Neural cell (in vitro differentiated cells): ENCODE measurements at regions not wholly inside any gene's neighbourhood (a gene's known extent, or its start where the extent isn't known, plus 50 kb on each side); places are given as distances from the start of the nearest gene placed in this dataset.

ENCODE experiments used
- H2AFZ ChIP-seq: fragments of 200-600, 300-800 bp; sonication (generic), shearing (Covaris generic); 2 replicates; pipeline ENCODE4 v1.6.0; 2014; ENCODE audit warnings: low read depth, mild to moderate bottlenecking, antibody characterized with exemption, low read length, moderate library complexity
- H3F3A ChIP-seq: fragments of 200-600 bp; shearing (Covaris generic); 2 replicates; pipeline ENCODE4 v1.6.1; 2016; ENCODE audit warnings: mild to moderate bottlenecking, moderate library complexity, mixed read lengths, antibody characterized with exemption, low read length; ENCODE audit not compliant: insufficient read depth, poor library complexity, severe bottlenecking
- H3K27ac ChIP-seq: fragments of 200-600, 300-800 bp; sonication (generic), shearing (Covaris generic); 2 replicates; pipeline ENCODE4 v1.5.1; 2014; ENCODE audit warnings: mild to moderate bottlenecking, low read length, moderate library complexity
- H3K27me3 ChIP-seq: fragments of 300-800, 200-600 bp; sonication (generic), shearing (Covaris generic); 2 replicates; pipeline ENCODE4 v1.6.0; 2014; ENCODE audit warnings: mild to moderate bottlenecking, low read depth, low read length, moderate library complexity; ENCODE audit not compliant: insufficient read depth
- H3K36me3 ChIP-seq: fragments of 300-800, 200-600 bp; sonication (generic), shearing (Covaris generic); 2 replicates; pipeline ENCODE4 v1.5.1; 2014; ENCODE audit warnings: mild to moderate bottlenecking, antibody characterized with exemption, low read length, moderate library complexity; ENCODE audit not compliant: insufficient read depth
- H3K4me2 ChIP-seq: fragments of 300-800, 200-600 bp; sonication (generic), shearing (Covaris generic); 2 replicates; pipeline ENCODE4 v1.6.0; 2014; ENCODE audit warnings: mild to moderate bottlenecking, low read length
- H3K4me3 ChIP-seq: fragments of 300-800, 200-600 bp; sonication (generic), shearing (Covaris generic); 2 replicates; pipeline ENCODE4 v1.5.1; 2014; ENCODE audit warnings: mild to moderate bottlenecking, low read length, moderate library complexity
- H3K79me2 ChIP-seq: fragments of 200-600 bp; shearing (Covaris generic); replicated peaks from 2 replicates; pipeline ENCODE4 v1.6.0; 2014; ENCODE audit warnings: mild to moderate bottlenecking, low read length, moderate library complexity; ENCODE audit not compliant: insufficient read depth
- H3K9ac ChIP-seq: fragments of 300-800, 200-600 bp; sonication (generic), shearing (Covaris generic); 2 replicates; pipeline ENCODE4 v1.6.1; 2016; ENCODE audit warnings: mild to moderate bottlenecking, low read length, mixed read lengths
- H3K9me2 ChIP-seq: fragments of 200-600 bp; shearing (Covaris generic); 2 replicates; pipeline ENCODE4 v1.6.1; 2016; ENCODE audit warnings: mild to moderate bottlenecking, low read length, mixed read lengths; ENCODE audit not compliant: insufficient read depth
- H3K9me3 ChIP-seq: fragments of 200-600, 300-800 bp; sonication (generic), shearing (Covaris generic); 2 replicates; pipeline ENCODE4 v1.6.1; 2016; ENCODE audit warnings: mild to moderate bottlenecking, mixed run types, low read length, moderate library complexity, mixed read lengths
- H4K20me1 ChIP-seq: fragments of 200-600 bp; shearing (Covaris generic); 2 replicates; pipeline ENCODE4 v1.6.1; 2016; ENCODE audit warnings: mild to moderate bottlenecking, mixed run types; ENCODE audit not compliant: insufficient read depth
- CTCF ChIP-seq: fragments of 450-650 bp; IDR thresholded peaks from 2 replicates; pipeline ENCODE4 v1.5.1; 2014; ENCODE audit warnings: antibody characterized with exemption, mild to moderate bottlenecking, moderate library complexity; ENCODE audit not compliant: poor library complexity, severe bottlenecking
- EP300 ChIP-seq: fragments of 450-650 bp; conservative IDR thresholded peaks from 2 replicates; pipeline ENCODE4 v1.6.1; 2014; ENCODE audit warnings: antibody characterized with exemption, mild to moderate bottlenecking, moderate library complexity; ENCODE audit not compliant: poor library complexity, severe bottlenecking
- EZH2 ChIP-seq: fragments of 200-600, 300-800 bp; shearing (Covaris generic), sonication (generic); IDR thresholded peaks from 2 replicates; pipeline ENCODE4 v1.6.1; 2014; ENCODE audit warnings: antibody characterized with exemption, low read length, borderline replicate concordance, mild to moderate bottlenecking; ENCODE audit not compliant: insufficient read depth, poor library complexity, severe bottlenecking
- MXI1 ChIP-seq: fragments of 450-650 bp; conservative IDR thresholded peaks from 2 replicates; pipeline ENCODE4 v1.6.1; 2014; ENCODE audit warnings: antibody characterized with exemption, mild to moderate bottlenecking; ENCODE audit not compliant: poor library complexity, severe bottlenecking
- POLR2AphosphoS5 ChIP-seq: IDR thresholded peaks from 2 replicates; pipeline ENCODE4 v1.6.1; 2012
- RAD21 ChIP-seq: fragments of 450-650 bp; conservative IDR thresholded peaks from 2 replicates; pipeline ENCODE4 v1.6.1; 2014; ENCODE audit warnings: antibody characterized with exemption, mild to moderate bottlenecking, moderate library complexity
- REST ChIP-seq: IDR thresholded peaks from 2 replicates; pipeline ENCODE4 v1.6.1; 2012; ENCODE audit warnings: borderline replicate concordance
- SMC3 ChIP-seq: fragments of 450-650 bp; conservative IDR thresholded peaks from 2 replicates; pipeline ENCODE4 v1.6.1; 2014; ENCODE audit warnings: antibody characterized with exemption, mild to moderate bottlenecking, moderate library complexity; ENCODE audit not compliant: poor library complexity
- TAF1 ChIP-seq: IDR thresholded peaks from 2 replicates; pipeline ENCODE4 v1.6.1; 2012; ENCODE audit warnings: low read depth

- H2AFZ ChIP-seq: no peak overlapping the region
- no peaks in the 10 kb centered on the region for H3K27me3 ChIP-seq
- H3K9me3 ChIP-seq: peaks cover 5% of the 10 kb centered on the region
- H3K4me2 ChIP-seq: no peak overlapping the region
- no peak overlapping the region for H3K4me3 ChIP-seq
- H3K36me3 ChIP-seq: no peaks in the 10 kb centered on the region
- H3K27ac ChIP-seq: no peak overlapping the region
- no peaks in the 10 kb centered on the region for H4K20me1 ChIP-seq
- H3F3A ChIP-seq: no peaks in the 10 kb centered on the region
- H3K79me2 ChIP-seq: no peaks in the 10 kb centered on the region
- TF ChIP-seq CTCF (no peak), RAD21 (no peak), TAF1 (no peak), SMC3 (no peak), EZH2 (no peak), MXI1 (no peak), POLR2AphosphoS5 (no peak)
- H3K9ac ChIP-seq: no peak overlapping the region
- no peaks in the 10 kb centered on the region for H3K9me2 ChIP-seq
Observed at GRCh38 chr5:12292610-12293204, 388.5 kb upstream of the CTNND2 start.

- Histone ChIP-seq H3K9me2 (no peaks in the 10 kb centered on the region), H3K27me3 (no peaks in the 10 kb centered on the region), H3K27ac (no peak overlapping the region), H3K79me2 (no peaks in the 10 kb centered on the region), H3K4me3 (no peak overlapping the region), H2AFZ (no peak overlapping the region), H3K9ac (no peak overlapping the region), H3K9me3 (no peaks in the 10 kb centered on the region), H3F3A (no peaks in the 10 kb centered on the region), H3K36me3 (no peaks in the 10 kb centered on the region), H3K4me2 (no peak overlapping the region), H4K20me1 (no peaks in the 10 kb centered on the region)
- TF ChIP-seq POLR2AphosphoS5 (no peak), CTCF (no peak), REST (no peak), EP300 (no peak), TAF1 (no peak), RAD21 (no peak)
Observed at GRCh38 chr5:12284604-12285003, 380.4 kb upstream of the CTNND2 start.
